HepG2 (cell line): ENCODE measurements at regions not wholly inside any gene's neighbourhood (a gene's known extent, or its start where the extent isn't known, plus 50 kb on each side); places are given as distances from the start of the nearest gene placed in this dataset.

Experiments
- ATAC-seq: fragments of 200-7000 bp; cut with Tn5 transposase; 3 replicates; pipeline ENCODE4 v1.9.1; 2020; ENCODE audit warnings: mild to moderate bottlenecking, moderate library complexity
- BruUV-seq: library from RNA; stranded (reverse); fragments of 400-500 nt; replicated peaks from 2 replicates; lab custom pipeline; 2021; lab: Mats Ljungman, UMichigan
- CTCF ChIA-PET: fragments of 300-600 bp; formaldehyde crosslinking; extraction: SDS; loops from one replicate; lab custom pipeline; 2021; ENCODE audit warnings: low total read pairs, inconsistent platforms, low intra/inter-chr PET ratio; lab: Yijun Ruan, JAX
- POLR2A ChIA-PET: fragments of 350-600 bp; sonication (Branson Sonifier 250); formaldehyde crosslinking; loops from one replicate; lab custom pipeline; 2020; ENCODE audit warnings: antibody characterized with exemption, inconsistent platforms; lab: Yijun Ruan, JAX
- DNase-seq: peaks from one replicate; pipeline ENCODE4 v3.0.0-alpha.2; 2015; ENCODE audit warnings: low spot score
- FAIRE-seq: peaks from 3 replicates; lab custom pipeline; 2011; peaks lifted over from hg19 to GRCh38; lab: Jason Lieb, UNC
- H2AFZ ChIP-seq: one replicate; pipeline ENCODE4 v1.6.1; 2011; ENCODE audit warnings: low read length, inconsistent platforms
- H3K27ac ChIP-seq: fragments of 300-600 bp; 3 replicates; pipeline ENCODE4 v1.8.0; 2011; ENCODE audit warnings: mixed run types, mild to moderate bottlenecking, mixed read lengths, low read length, inconsistent platforms; ENCODE audit not compliant: insufficient read depth; ENCODE audit errors: extremely low read length
- H3K27me3 ChIP-seq, 2 experiments: fragments of 200-600 bp in 1 of 2; 2 replicates in 1 of 2; 3 replicates in 1 of 2; pipeline versions ENCODE4 v1.6.0 to v1.8.0; 2011; ENCODE audit warnings: low read length in 2 of 2, mild to moderate bottlenecking in 2 of 2, moderate library complexity in 2 of 2, inconsistent platforms in 1 of 2; ENCODE audit not compliant: insufficient read depth in 2 of 2, control insufficient read depth in 1 of 2
- H3K36me3 ChIP-seq, 2 experiments: fragments of 200-600 bp in 1 of 2; replicated peaks in 1 of 2; 2 replicates in 1 of 2; 3 replicates in 1 of 2; pipeline versions ENCODE4 v1.5.1 to v1.8.0; 2011; ENCODE audit warnings: low read length in 2 of 2, inconsistent platforms in 1 of 2; ENCODE audit not compliant: insufficient read depth in 2 of 2, control insufficient read depth in 1 of 2
- H3K4me1 ChIP-seq: 2 replicates; pipeline ENCODE4 v1.5.1; 2012; ENCODE audit warnings: low read length, inconsistent platforms; ENCODE audit not compliant: insufficient read depth
- H3K4me2 ChIP-seq: 2 replicates; pipeline ENCODE4 v1.6.0; 2011; ENCODE audit warnings: low read depth, low read length, inconsistent platforms
- H3K4me3 ChIP-seq, 3 experiments: fragments of 200-600 bp in 1 of 3; sonication (generic), shearing (Covaris generic) in 1 of 3; replicated peaks in 1 of 3; 2 replicates each; pipeline ENCODE4 v1.5.1; 2011 to 2016; ENCODE audit warnings: low read length in 3 of 3, inconsistent platforms in 2 of 3, low read depth in 2 of 3, mild to moderate bottlenecking in 2 of 3, control low read depth in 1 of 3, mixed read lengths in 1 of 3; ENCODE audit not compliant: insufficient read depth in 1 of 3
- H3K79me2 ChIP-seq: one replicate; pipeline ENCODE4 v1.6.1; 2011; ENCODE audit warnings: low read length, inconsistent platforms; ENCODE audit not compliant: insufficient read depth
- H3K9ac ChIP-seq: 2 replicates; pipeline ENCODE4 v1.6.0; 2011; ENCODE audit warnings: mild to moderate bottlenecking, low read depth, low read length, inconsistent platforms; ENCODE audit not compliant: insufficient read depth
- H3K9me3 ChIP-seq: 2 replicates; pipeline ENCODE4 v1.5.1; 2012; ENCODE audit warnings: mild to moderate bottlenecking, low read length
- H4K20me1 ChIP-seq: 2 replicates; pipeline ENCODE4 v1.6.0; 2011; ENCODE audit warnings: inconsistent platforms, mild to moderate bottlenecking, low read length, moderate library complexity; ENCODE audit not compliant: insufficient read depth
- BCL6 ChIP-seq: IDR thresholded peaks from 2 replicates; pipeline ENCODE4 v1.6.1; 2016; ENCODE audit warnings: missing genetic modification reagents, missing compliant biosample characterization
- ELK4 ChIP-seq: sonication (generic); formaldehyde crosslinking; IDR thresholded peaks from 2 replicates; pipeline ENCODE4 v1.9.0; 2021; ENCODE audit warnings: missing genetic modification reagents, borderline replicate concordance
- GLI4 ChIP-seq: sonication (generic); formaldehyde crosslinking; IDR thresholded peaks from 2 replicates; pipeline ENCODE4 v1.5.1; 2020; ENCODE audit warnings: missing genetic modification reagents, mild to moderate bottlenecking, moderate library complexity, borderline replicate concordance
- IRF1 ChIP-seq: sonication (generic); formaldehyde crosslinking; IDR thresholded peaks from 2 replicates; pipeline ENCODE4 v1.4.0; 2020; ENCODE audit warnings: low read depth, mild to moderate bottlenecking, missing genetic modification reagents
- KDM5A ChIP-seq: fragments of 200-600 bp; sonication (generic); IDR thresholded peaks from 2 replicates; pipeline ENCODE4 v1.7.0; 2018; ENCODE audit warnings: antibody characterized with exemption, mild to moderate bottlenecking, low read length, borderline replicate concordance
- PPARG ChIP-seq: conservative IDR thresholded peaks from 2 replicates; pipeline ENCODE4 v1.6.1; 2016; ENCODE audit warnings: missing biosample characterization, missing genetic modification reagents
- ZBTB3 ChIP-seq: sonication (generic); formaldehyde crosslinking; IDR thresholded peaks from 2 replicates; pipeline ENCODE4 v1.4.0; 2020; ENCODE audit warnings: low read depth, mild to moderate bottlenecking, moderate library complexity, missing genetic modification reagents, borderline replicate concordance
- ZNF143 ChIP-seq: sonication (generic); formaldehyde crosslinking; IDR thresholded peaks from 2 replicates; pipeline ENCODE4 v1.4.0; 2020; ENCODE audit warnings: missing genetic modification reagents
- ZNF274 ChIP-seq: sonication (generic); formaldehyde crosslinking; IDR thresholded peaks from 2 replicates; pipeline ENCODE4 v1.5.1; 2020; ENCODE audit warnings: mild to moderate bottlenecking, missing genetic modification reagents
- ZNF607 ChIP-seq: sonication (generic); formaldehyde crosslinking; IDR thresholded peaks from 2 replicates; pipeline ENCODE4 v1.5.1; 2020; ENCODE audit warnings: missing genetic modification reagents, mild to moderate bottlenecking, borderline replicate concordance
- ZNF782 ChIP-seq: sonication (generic); formaldehyde crosslinking; IDR thresholded peaks from 2 replicates; pipeline ENCODE4 v1.4.0; 2020; ENCODE audit warnings: missing genetic modification reagents, mild to moderate bottlenecking, borderline replicate concordance
- WGBS: methylation state at CpG from one replicate; pipeline ENCODE4 v1.1.6; 2017; ENCODE audit warnings: low lambda C conversion rate; 5-methylcytosine and 5-hydroxymethylcytosine counted together
- in situ Hi-C: cut with HindIII; loops from 2 replicates; pipeline ENCODE4 v1.10.0; 2017; ENCODE audit warnings: low pct_unique_long_range_greater_than_20kb; ENCODE audit not compliant: extremely low pct_ligation_motif_present
- intact Hi-C: fragments of 100-400 bp; cut with micrococcal nuclease; formaldehyde crosslinking; loops from one replicate; pipeline ENCODE4 v1.10.0; 2022; ENCODE audit not compliant: unreplicated experiment
- TF ChIP-seq, protein P1 (sequence below): fragments of 450-650 bp; IDR thresholded peaks from 2 replicates; pipeline ENCODE4 v1.6.1; 2016

DNA sequence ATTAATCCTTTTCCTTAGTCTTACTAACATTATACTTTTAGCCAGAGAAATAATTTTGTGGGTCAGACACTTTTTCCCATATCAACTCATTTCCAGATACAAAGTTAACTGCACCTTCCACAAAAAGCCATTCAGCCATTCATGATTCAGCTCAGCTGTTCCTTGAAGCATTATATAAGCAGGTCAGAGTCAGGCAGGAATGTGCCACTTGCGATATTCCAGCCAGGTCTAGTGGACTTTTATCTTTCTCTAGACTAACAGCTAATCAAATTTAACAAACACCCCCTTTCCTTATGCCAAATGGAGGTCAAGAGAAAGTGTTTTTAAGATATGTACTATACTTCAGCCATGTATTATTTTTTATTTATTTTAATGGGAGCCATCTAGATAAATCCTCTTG is 75.6 kb upstream of the EPB41L3 start:
- Histone ChIP-seq H3K27ac (no peak overlapping the region), H3K36me3 (no peaks in the 10 kb centered on the region), H2AFZ (no peak overlapping the region), H3K9me3 (no peaks in the 10 kb centered on the region), H3K9ac (no peak overlapping the region), H3K4me3 (no peak overlapping the region), H4K20me1 (no peaks in the 10 kb centered on the region), H3K27me3 (no peaks in the 10 kb centered on the region; a peak in 1 of 5 replicates), H3K4me2 (no peak overlapping the region), H3K79me2 (no peaks in the 10 kb centered on the region), H3K4me1 (no peaks in the 10 kb centered on the region)
- no TSS peak for BruUV-seq
- ChIA-PET POLR2A (no interaction called here), CTCF (no interaction called here)
- ATAC-seq (no peak), DNase-seq (no peak), FAIRE-seq (no peak)
- TF ChIP-seq ZNF607 (CRISPR knock-in tag) = no peak
- no peak for TF ChIP-seq ELK4 (CRISPR knock-in tag)
- TF ChIP-seq, protein P1, sequence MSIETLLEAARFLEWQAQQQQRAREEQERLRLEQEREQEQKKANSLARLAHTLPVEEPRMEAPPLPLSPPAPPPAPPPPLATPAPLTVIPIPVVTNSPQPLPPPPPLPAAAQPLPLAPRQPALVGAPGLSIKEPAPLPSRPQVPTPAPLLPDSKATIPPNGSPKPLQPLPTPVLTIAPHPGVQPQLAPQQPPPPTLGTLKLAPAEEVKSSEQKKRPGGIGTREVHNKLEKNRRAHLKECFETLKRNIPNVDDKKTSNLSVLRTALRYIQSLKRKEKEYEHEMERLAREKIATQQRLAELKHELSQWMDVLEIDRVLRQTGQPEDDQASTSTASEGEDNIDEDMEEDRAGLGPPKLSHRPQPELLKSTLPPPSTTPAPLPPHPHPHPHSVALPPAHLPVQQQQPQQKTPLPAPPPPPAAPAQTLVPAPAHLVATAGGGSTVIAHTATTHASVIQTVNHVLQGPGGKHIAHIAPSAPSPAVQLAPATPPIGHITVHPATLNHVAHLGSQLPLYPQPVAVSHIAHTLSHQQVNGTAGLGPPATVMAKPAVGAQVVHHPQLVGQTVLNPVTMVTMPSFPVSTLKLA = no peak
- TF ChIP-seq ZNF782 (CRISPR knock-in tag) = no peak
- TF ChIP-seq BCL6 = no peak
- no peak for TF ChIP-seq ZNF143 (CRISPR knock-in tag)
- no peak for TF ChIP-seq ZNF274 (CRISPR knock-in tag)
- no peak for TF ChIP-seq GLI4 (CRISPR knock-in tag)
- TF ChIP-seq KDM5A = no peak
- no peak for TF ChIP-seq PPARG (CRISPR knock-in tag)
- no peak for TF ChIP-seq IRF1 (CRISPR knock-in tag)
- no peak for TF ChIP-seq ZBTB3
- intact Hi-C loops = no loop called here
- WGBS = 0% methylated on average over 1 of the region's 1 CpG
- in situ Hi-C loops = loop anchor here (25.0 kb wide), 2 partner anchors 893 to 1268 kb away; no protein-coding TSS in a partner anchor
